ENCODE measurements at regions not wholly inside any gene's neighbourhood (a gene's known extent, or its start where the extent isn't known, plus 50 kb on each side); places are given as distances from the start of the nearest gene placed in this dataset.
"Not testable (repeated sequence)": the region's sequence is repeated elsewhere in the genome, so short reads cannot be mapped to it uniquely, and the experiment has no call there.

GRCh38 chr3:18987862-18988447 lies 160.4 kb upstream of the KCNH8 start:
- DNase-seq = no peak

GRCh38 chr3:18987070-18987469 lies 161.2 kb upstream of the KCNH8 start:
- no peak for DNase-seq

- no peak for DNase-seq
Measured at GRCh38 chr3:18982920-18983319, 165.4 kb upstream of the KCNH8 start.

GRCh38 chr3:18976102-18976501 lies 172.2 kb upstream of the KCNH8 start:
- not testable (repeated sequence) for DNase-seq

GRCh38 chr3:18968120-18968519 lies 180.2 kb upstream of the KCNH8 start:
- DNase-seq = no peak

- no peak for DNase-seq
Measured at GRCh38 chr3:18965781-18966180, 182.5 kb upstream of the KCNH8 start.

- no peak for DNase-seq
Measured at GRCh38 chr3:18964640-18965039, 183.7 kb upstream of the KCNH8 start.

GRCh38 chr3:18951333-18951732 lies 197.0 kb upstream of the KCNH8 start:
- no peak for DNase-seq

- no peak for DNase-seq
Measured at GRCh38 chr3:18946524-18946923, 201.8 kb upstream of the KCNH8 start.

GRCh38 chr3:18937574-18937973 lies 210.7 kb upstream of the KCNH8 start:
- no peak for DNase-seq

- no peak for DNase-seq
Measured at GRCh38 chr3:18919158-18919557, 229.2 kb upstream of the KCNH8 start.

- DNase-seq = no peak
Measured at GRCh38 chr3:18917923-18918322, 230.4 kb upstream of the KCNH8 start.

- no peak for DNase-seq
Measured at GRCh38 chr3:18902081-18902793, 246.1 kb upstream of the KCNH8 start.

GRCh38 chr3:18901571-18901970 lies 246.7 kb upstream of the KCNH8 start:
- peak in 1 of 2 donors; percentile 6 for DNase-seq

- DNase-seq = no peak
Measured at GRCh38 chr3:18900994-18901393, 247.3 kb upstream of the KCNH8 start.

GRCh38 chr3:18898911-18899310 lies 249.4 kb upstream of the KCNH8 start:
- no peak for DNase-seq

- DNase-seq = no peak
Measured at GRCh38 chr3:18892756-18893155, 255.6 kb upstream of the KCNH8 start.

- DNase-seq = no peak
Measured at GRCh38 chr3:18892047-18892446, 256.3 kb upstream of the KCNH8 start.

GRCh38 chr3:18891641-18892040 lies 256.7 kb upstream of the KCNH8 start:
- no peak for DNase-seq

GRCh38 chr3:18890449-18890848 lies 257.9 kb upstream of the KCNH8 start:
- no peak for DNase-seq

- DNase-seq = no peak
Measured at GRCh38 chr3:18888819-18889218, 259.5 kb upstream of the KCNH8 start.

GRCh38 chr3:18888370-18888769 lies 259.9 kb upstream of the KCNH8 start:
- DNase-seq = no peak

- DNase-seq = no peak
Measured at GRCh38 chr3:18886331-18886730, 262.0 kb upstream of the KCNH8 start.

GRCh38 chr3:18885612-18886011 lies 262.7 kb upstream of the KCNH8 start:
- DNase-seq = no peak

GRCh38 chr3:18883571-18883970 lies 264.7 kb upstream of the KCNH8 start:
- no peak for DNase-seq

Measured in bone marrow (tissue), 2 donors.